Smooth muscle cell (in vitro differentiated cells): ENCODE measurements at regions not wholly inside any gene's neighbourhood (a gene's known extent, or its start where the extent isn't known, plus 50 kb on each side); places are given as distances from the start of the nearest gene placed in this dataset.

Source experiments
- DNase-seq: peaks from one replicate; lab custom pipeline; 2025; ENCODE audit not compliant: unreplicated experiment; lab: John Stamatoyannopoulos, UW
- H2AFZ ChIP-seq: fragments of 200-600 bp; sonication (generic); 2 replicates; pipeline ENCODE4 v1.6.0; 2016; ENCODE audit warnings: antibody characterized with exemption, low read depth, mild to moderate bottlenecking
- H3F3A ChIP-seq: fragments of 200-600 bp; sonication (generic); 2 replicates; pipeline ENCODE4 v1.6.0; 2017; ENCODE audit warnings: antibody characterized with exemption, low read depth
- H3K27ac ChIP-seq: fragments of 200-600 bp; sonication (generic); 2 replicates; pipeline ENCODE4 v1.5.1; 2016; ENCODE audit warnings: low read depth, mild to moderate bottlenecking
- H3K27me3 ChIP-seq: fragments of 200-600 bp; sonication (generic); 2 replicates; pipeline ENCODE4 v1.6.1; 2016; ENCODE audit warnings: low read depth, mild to moderate bottlenecking
- H3K36me3 ChIP-seq: fragments of 200-600 bp; sonication (generic); 2 replicates; pipeline ENCODE4 v1.5.1; 2016; ENCODE audit warnings: low read depth
- H3K4me1 ChIP-seq: fragments of 200-600 bp; sonication (generic); 2 replicates; pipeline ENCODE4 v1.5.1; 2016; ENCODE audit warnings: low read depth
- H3K4me2 ChIP-seq: fragments of 200-600 bp; sonication (generic); 2 replicates; pipeline ENCODE4 v1.6.0; 2016; ENCODE audit warnings: mild to moderate bottlenecking
- H3K4me3 ChIP-seq: fragments of 200-600 bp; sonication (generic); 2 replicates; pipeline ENCODE4 v1.5.1; 2016; ENCODE audit warnings: mild to moderate bottlenecking
- H3K79me2 ChIP-seq: fragments of 200-600 bp; sonication (generic); 2 replicates; pipeline ENCODE4 v1.6.0; 2016; ENCODE audit warnings: low read depth, mild to moderate bottlenecking
- H3K9ac ChIP-seq: fragments of 200-600 bp; sonication (generic); 2 replicates; pipeline ENCODE4 v1.6.0; 2016; ENCODE audit warnings: low read depth
- H3K9me3 ChIP-seq: fragments of 200-600 bp; sonication (generic); replicated peaks from 2 replicates; pipeline ENCODE4 v1.5.1; 2016; ENCODE audit warnings: low read depth
- H4K20me1 ChIP-seq: fragments of 200-600 bp; sonication (generic); 2 replicates; pipeline ENCODE4 v1.6.0; 2016; ENCODE audit warnings: low read depth
- WGBS: methylation state at CpG from one replicate; pipeline ENCODE4 v1.1.7; 2016; ENCODE audit warnings: low lambda C conversion rate; 5-methylcytosine and 5-hydroxymethylcytosine counted together
- TF ChIP-seq, protein P1 (sequence below): fragments of 200-600 bp; sonication (generic); IDR thresholded peaks from 2 replicates; pipeline ENCODE4 v1.5.1; 2017; ENCODE audit warnings: borderline replicate concordance, mild to moderate bottlenecking, antibody characterized with exemption; ENCODE audit not compliant: insufficient read depth, poor library complexity, severe bottlenecking

DNA sequence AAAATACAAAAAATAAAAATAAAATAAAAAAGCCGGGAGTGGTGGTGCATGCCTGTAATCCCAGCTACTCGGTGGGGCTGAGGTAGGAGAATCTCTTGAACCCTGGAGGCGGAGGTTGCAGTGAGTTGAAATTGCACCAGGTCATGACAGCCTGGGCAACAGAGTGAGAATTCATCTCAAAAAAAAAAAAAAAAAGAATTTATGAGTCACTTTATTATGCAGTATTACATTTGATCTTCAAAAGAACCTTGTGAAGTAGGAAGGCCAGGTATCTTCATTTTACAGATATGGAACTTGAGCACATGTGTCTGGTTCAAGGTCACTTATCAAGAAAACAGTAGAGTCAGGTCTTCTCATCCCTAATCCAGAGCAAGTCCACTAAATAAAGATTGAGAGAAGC is 459.4 kb upstream of the HNRNPA3 start:
- TF ChIP-seq, protein P1, sequence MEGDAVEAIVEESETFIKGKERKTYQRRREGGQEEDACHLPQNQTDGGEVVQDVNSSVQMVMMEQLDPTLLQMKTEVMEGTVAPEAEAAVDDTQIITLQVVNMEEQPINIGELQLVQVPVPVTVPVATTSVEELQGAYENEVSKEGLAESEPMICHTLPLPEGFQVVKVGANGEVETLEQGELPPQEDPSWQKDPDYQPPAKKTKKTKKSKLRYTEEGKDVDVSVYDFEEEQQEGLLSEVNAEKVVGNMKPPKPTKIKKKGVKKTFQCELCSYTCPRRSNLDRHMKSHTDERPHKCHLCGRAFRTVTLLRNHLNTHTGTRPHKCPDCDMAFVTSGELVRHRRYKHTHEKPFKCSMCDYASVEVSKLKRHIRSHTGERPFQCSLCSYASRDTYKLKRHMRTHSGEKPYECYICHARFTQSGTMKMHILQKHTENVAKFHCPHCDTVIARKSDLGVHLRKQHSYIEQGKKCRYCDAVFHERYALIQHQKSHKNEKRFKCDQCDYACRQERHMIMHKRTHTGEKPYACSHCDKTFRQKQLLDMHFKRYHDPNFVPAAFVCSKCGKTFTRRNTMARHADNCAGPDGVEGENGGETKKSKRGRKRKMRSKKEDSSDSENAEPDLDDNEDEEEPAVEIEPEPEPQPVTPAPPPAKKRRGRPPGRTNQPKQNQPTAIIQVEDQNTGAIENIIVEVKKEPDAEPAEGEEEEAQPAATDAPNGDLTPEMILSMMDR, result no peak
- H3K27ac ChIP-seq, result no peak overlapping the region
- H3K9me3 ChIP-seq, result no peaks in the 10 kb centered on the region
- H3K36me3 ChIP-seq, result no peaks in the 10 kb centered on the region
- H3K9ac ChIP-seq, result no peak overlapping the region
- H2AFZ ChIP-seq, result no peak overlapping the region
- 95% methylated on average over 3 of the region's 3 CpGs for WGBS
- DNase-seq, result no peak
- H3K27me3 ChIP-seq, result peaks cover 6% of the 10 kb centered on the region
- no peaks in the 10 kb centered on the region for H3K4me1 ChIP-seq
- no peaks in the 10 kb centered on the region for H3F3A ChIP-seq
- no peak overlapping the region for H3K4me2 ChIP-seq
- no peaks in the 10 kb centered on the region for H4K20me1 ChIP-seq
- no peaks in the 10 kb centered on the region for H3K79me2 ChIP-seq
- no peak overlapping the region for H3K4me3 ChIP-seq

DNA sequence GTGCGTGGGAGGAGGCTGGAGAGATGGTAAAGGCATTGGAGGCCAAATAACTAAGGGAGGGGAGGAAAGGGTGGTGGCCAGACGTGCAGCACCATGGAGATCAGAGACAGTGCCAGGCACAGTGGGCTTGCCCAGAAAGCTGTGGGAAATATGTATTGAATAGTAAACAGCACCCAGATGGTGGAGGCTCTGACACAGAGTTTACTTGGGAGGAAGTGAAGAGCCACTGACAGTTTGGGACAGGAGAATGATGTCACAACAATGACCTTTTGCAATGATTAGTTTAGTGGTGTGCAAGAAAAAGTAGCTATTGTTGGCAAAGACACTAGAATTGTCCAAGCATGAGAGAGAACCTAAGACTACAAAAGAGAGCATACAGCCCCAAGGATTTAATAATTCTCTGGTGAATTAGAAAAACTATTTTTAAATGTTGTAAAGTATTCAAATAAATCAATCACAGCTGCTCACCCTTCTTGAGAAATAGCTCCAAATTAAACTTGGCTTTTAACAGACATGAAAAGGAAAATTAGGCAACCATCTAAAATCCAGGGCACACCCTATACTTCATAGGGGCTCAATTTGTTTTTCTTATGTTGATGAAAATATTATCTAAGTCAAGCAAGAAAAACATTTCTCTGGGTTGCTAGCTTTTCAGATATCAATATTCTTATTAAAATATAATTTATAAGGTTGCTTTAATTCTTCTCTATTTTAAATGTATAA is 458.7 kb upstream of the HNRNPA3 start:
- 80% methylated on average over 2 of the region's 2 CpGs for WGBS
- no peak overlapping the region for H3K4me2 ChIP-seq

DNA sequence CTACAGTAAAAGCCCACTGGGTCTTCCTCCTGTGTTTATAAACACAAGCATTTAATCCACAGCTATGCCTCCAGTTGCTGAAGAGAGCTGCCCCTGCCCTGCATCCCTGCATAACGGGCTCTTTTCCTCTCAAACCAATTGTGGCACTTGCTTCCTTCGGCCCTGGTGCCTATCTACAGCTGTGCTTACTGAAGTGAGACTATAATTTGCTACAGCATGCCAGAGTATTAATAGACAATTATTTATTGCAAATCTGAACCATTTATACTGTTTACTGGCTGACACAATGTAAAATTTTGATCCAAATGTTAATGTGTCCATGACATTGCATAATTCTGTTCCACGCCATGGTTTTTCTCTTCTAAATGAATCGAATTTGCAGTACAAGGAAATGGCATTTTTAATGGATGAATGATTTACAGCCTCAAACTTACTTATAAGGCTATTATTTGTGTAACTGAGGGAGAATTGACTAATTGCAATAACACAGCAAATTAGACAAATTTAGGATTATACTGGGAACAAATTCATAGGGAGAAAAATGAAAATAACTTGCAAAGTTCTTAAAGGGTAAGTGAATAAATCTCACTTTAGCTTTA is 457.0 kb upstream of the HNRNPA3 start:
- no peaks in the 10 kb centered on the region for H3K9me3 ChIP-seq
- H3F3A ChIP-seq, result no peaks in the 10 kb centered on the region
- H4K20me1 ChIP-seq, result no peaks in the 10 kb centered on the region
- H3K4me3 ChIP-seq, result no peak overlapping the region
- WGBS, result 88% methylated on average over 4 of the region's 4 CpGs
- no peak overlapping the region for H2AFZ ChIP-seq
- H3K4me2 ChIP-seq, result no peak overlapping the region
- no peaks in the 10 kb centered on the region for H3K79me2 ChIP-seq
- no peaks in the 10 kb centered on the region for H3K36me3 ChIP-seq
- TF ChIP-seq, protein P1, result no peak
- H3K27me3 ChIP-seq, result peaks cover 16% of the 10 kb centered on the region
- DNase-seq, result no peak
- no peaks in the 10 kb centered on the region for H3K4me1 ChIP-seq
- H3K27ac ChIP-seq, result no peak overlapping the region
- no peak overlapping the region for H3K9ac ChIP-seq

More for the DNA sequence above, 458.7 kb upstream of the HNRNPA3 start:
- Histone ChIP-seq H3K36me3 (no peaks in the 10 kb centered on the region), H3K9me3 (no peaks in the 10 kb centered on the region), H3K4me3 (no peak overlapping the region), H4K20me1 (no peaks in the 10 kb centered on the region), H3K79me2 (no peaks in the 10 kb centered on the region), H3F3A (no peaks in the 10 kb centered on the region), H2AFZ (no peak overlapping the region), H3K9ac (no peak overlapping the region), H3K4me1 (no peaks in the 10 kb centered on the region), H3K27ac (no peak overlapping the region), H3K27me3 (peaks cover 7% of the 10 kb centered on the region)
- TF ChIP-seq, protein P1, result no peak
- no peak for DNase-seq
